Colonic mucosa (tissue), 4 donors: ENCODE measurements at regions not wholly inside any gene's neighbourhood (a gene's known extent, or its start where the extent isn't known, plus 50 kb on each side); places are given as distances from the start of the nearest gene placed in this dataset.

Experiments
- DNase-seq: peaks from one replicate; pipeline ENCODE4 v3.0.0-alpha.2; 2020
- H3K27ac ChIP-seq: fragments of 200-600 bp; one replicate; pipeline ENCODE4 v1.8.0; 2021
- H3K27me3 ChIP-seq: fragments of 200-600 bp; one replicate; pipeline ENCODE4 v1.8.0; 2021
- H3K36me3 ChIP-seq: fragments of 200-600 bp; one replicate; pipeline ENCODE4 v1.8.0; 2021
- H3K4me1 ChIP-seq: fragments of 200-600 bp; one replicate; pipeline ENCODE4 v1.8.0; 2021; ENCODE audit warnings: mild to moderate bottlenecking
- H3K4me3 ChIP-seq: fragments of 200-600 bp; one replicate; pipeline ENCODE4 v1.8.0; 2021
- H3K9ac ChIP-seq, 2 donors: one replicate each; pipeline ENCODE4 v1.7.0; 2013; ENCODE audit warnings: control low read depth in 2 of 2, low read depth in 2 of 2, low read length in 2 of 2
- H3K9me3 ChIP-seq: fragments of 200-600 bp; one replicate; pipeline ENCODE4 v1.8.0; 2021
- intact Hi-C: fragments of 100-400 bp; cut with DNase I; formaldehyde crosslinking; loops from one replicate; pipeline ENCODE4 v1.14.1; 2022
- TF ChIP-seq, protein P1 (sequence below): fragments of 200-600 bp; IDR thresholded peaks from one replicate; pipeline ENCODE4 v1.8.0; 2022; ENCODE audit warnings: antibody characterized with exemption, mild to moderate bottlenecking
- donor health status: healthy.
- donor health status: DM: no; HTN: no; CAD: no.
- donor health status: DM: no; HTN: no; CAD: no.

DNA sequence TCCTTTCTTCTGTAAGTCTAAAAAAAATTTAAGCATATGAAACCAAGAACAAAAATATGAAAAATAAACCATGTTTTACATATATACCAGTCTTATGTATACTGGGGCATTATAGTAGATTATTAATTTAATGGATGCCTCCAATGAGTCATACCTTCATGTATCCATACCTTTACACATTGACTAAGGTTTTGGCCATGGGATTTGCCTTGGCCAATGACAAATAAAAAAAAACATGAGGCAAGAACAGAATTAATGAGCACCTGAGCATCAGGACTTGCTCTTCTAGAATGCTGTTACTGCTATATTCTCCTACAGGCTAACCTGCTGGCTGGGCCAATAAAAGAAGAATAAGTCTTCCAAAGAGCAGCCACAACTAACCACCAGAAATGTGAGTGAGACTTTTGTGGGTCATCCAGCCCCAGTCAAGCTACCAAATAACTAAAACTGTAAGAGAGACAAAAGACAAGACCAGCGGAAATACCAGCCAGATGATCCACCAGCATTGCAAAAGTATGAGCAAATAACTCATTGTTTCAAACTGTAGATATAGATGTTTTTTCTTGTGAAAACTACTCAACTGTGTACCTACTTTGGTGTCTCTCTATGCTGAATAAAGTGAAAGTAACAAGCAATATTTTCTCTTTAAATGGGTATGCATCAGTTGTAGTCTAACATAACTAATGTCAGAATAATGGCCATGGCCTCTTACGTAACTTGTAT lies 749.6 kb upstream of the VRK2 start:
- H3K9me3 ChIP-seq = no peaks in the 10 kb centered on the region
- no peaks in the 10 kb centered on the region for H3K4me1 ChIP-seq
- H3K9ac ChIP-seq = no peak overlapping the region
- TF ChIP-seq, protein P1, sequence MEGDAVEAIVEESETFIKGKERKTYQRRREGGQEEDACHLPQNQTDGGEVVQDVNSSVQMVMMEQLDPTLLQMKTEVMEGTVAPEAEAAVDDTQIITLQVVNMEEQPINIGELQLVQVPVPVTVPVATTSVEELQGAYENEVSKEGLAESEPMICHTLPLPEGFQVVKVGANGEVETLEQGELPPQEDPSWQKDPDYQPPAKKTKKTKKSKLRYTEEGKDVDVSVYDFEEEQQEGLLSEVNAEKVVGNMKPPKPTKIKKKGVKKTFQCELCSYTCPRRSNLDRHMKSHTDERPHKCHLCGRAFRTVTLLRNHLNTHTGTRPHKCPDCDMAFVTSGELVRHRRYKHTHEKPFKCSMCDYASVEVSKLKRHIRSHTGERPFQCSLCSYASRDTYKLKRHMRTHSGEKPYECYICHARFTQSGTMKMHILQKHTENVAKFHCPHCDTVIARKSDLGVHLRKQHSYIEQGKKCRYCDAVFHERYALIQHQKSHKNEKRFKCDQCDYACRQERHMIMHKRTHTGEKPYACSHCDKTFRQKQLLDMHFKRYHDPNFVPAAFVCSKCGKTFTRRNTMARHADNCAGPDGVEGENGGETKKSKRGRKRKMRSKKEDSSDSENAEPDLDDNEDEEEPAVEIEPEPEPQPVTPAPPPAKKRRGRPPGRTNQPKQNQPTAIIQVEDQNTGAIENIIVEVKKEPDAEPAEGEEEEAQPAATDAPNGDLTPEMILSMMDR = no peak
- no peaks in the 10 kb centered on the region for H3K36me3 ChIP-seq
- intact Hi-C loops = no loop called here
- no peak overlapping the region for H3K27ac ChIP-seq
- no peak for DNase-seq
- no peak overlapping the region for H3K4me3 ChIP-seq
- no peaks in the 10 kb centered on the region for H3K27me3 ChIP-seq

DNA sequence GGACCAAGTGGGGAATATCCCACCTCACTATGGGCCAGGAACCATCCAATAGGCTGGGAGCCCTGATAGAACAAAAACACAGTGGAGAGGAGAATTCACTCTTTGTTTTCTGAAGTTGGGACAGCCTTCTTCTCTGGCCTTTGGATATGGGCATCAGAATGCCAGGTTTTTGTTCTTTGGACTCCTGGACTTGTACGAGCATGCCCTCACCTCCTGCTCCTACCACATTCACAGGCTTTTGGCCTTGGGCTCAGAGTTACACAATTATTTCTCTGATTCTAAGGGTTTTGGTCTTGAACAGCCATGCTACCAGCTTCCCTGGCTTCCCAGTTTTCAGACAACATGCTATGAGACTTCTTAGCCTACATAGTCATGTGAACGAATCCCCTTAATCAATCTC lies 732.9 kb upstream of the VRK2 start:
- intact Hi-C loops = no loop called here

DNA sequence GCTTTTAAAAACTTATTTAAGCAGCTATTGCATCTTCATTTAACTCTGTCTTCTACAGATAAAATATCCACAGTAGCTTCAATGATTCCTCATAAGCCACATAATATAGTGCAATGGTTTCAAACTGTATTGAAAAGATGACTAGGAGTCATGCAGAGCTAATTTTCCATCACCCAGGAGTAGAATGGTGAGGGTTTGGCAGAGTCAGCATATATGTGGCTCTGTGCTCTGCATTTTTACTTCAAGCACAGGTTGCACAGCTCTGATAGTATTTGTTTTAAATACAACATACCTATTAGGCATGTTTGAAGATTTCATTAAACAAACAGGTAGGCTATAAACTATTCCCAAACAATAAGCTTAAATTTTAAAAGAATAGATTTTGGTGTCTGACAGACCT lies 731.9 kb upstream of the VRK2 start:
- Histone ChIP-seq H3K9ac (no peak overlapping the region), H3K27ac (no peak overlapping the region), H3K4me1 (no peaks in the 10 kb centered on the region), H3K9me3 (no peaks in the 10 kb centered on the region), H3K27me3 (no peaks in the 10 kb centered on the region), H3K4me3 (no peak overlapping the region), H3K36me3 (no peaks in the 10 kb centered on the region)
- intact Hi-C loops = no loop called here
- TF ChIP-seq, protein P1 = no peak
- no peak for DNase-seq

More for the DNA sequence above, 732.9 kb upstream of the VRK2 start:
- H3K4me1 ChIP-seq = no peaks in the 10 kb centered on the region
- H3K9ac ChIP-seq = no peak overlapping the region
- H3K27me3 ChIP-seq = no peaks in the 10 kb centered on the region
- no peak overlapping the region for H3K27ac ChIP-seq
- DNase-seq = no peak
- no peaks in the 10 kb centered on the region for H3K36me3 ChIP-seq
- H3K4me3 ChIP-seq = no peak overlapping the region
- H3K9me3 ChIP-seq = no peaks in the 10 kb centered on the region
- TF ChIP-seq, protein P1 = no peak

DNA sequence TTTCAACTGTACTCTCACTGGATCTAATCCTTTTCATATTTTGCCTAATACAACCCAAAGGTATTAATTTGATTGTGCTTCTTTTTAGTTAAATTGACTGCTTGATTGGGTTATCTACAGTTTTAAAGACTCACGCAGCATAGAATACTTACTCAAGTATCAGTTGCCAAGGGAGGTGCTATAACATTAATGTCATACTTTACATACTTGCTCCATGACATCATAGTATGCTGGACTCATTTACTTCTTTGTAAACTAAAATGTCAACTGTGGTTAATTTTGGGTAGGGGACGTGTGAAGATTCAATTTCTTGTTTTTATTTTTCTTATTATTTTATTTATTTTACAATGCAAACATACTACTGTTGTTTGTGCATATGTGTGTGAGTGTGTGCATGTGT lies 716.2 kb upstream of the VRK2 start:
- H3K27me3 ChIP-seq = no peaks in the 10 kb centered on the region
- DNase-seq = no peak
- H3K27ac ChIP-seq = no peak overlapping the region
- H3K36me3 ChIP-seq = no peaks in the 10 kb centered on the region
- no peak overlapping the region for H3K9ac ChIP-seq
- TF ChIP-seq, protein P1 = no peak
- H3K9me3 ChIP-seq = no peaks in the 10 kb centered on the region
- no peaks in the 10 kb centered on the region for H3K4me1 ChIP-seq
- H3K4me3 ChIP-seq = no peak overlapping the region
- intact Hi-C loops = no loop called here

DNA sequence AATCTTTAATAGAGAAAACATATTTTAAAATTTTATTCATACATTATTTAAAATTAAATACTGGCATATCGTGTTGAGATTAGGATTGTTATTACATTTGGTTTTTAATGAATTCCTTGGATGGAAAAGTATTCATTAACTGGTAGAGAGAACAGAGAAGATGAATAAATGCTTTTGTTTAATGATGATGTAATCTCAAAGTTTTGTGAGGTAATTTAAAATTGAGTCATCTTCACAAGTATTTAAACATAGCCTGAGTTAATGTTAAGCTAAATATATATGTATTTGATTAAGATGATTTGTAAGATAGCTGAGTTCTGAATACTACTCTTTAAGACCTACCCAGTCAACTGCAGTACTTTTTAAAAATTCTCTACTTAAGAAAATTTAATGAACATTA lies 713.4 kb upstream of the VRK2 start:
- no peaks in the 10 kb centered on the region for H3K4me1 ChIP-seq
- H3K27ac ChIP-seq = no peak overlapping the region
- no peak for DNase-seq
- H3K27me3 ChIP-seq = no peaks in the 10 kb centered on the region
- H3K4me3 ChIP-seq = no peak overlapping the region
- no peaks in the 10 kb centered on the region for H3K36me3 ChIP-seq
- no peak overlapping the region for H3K9ac ChIP-seq
- intact Hi-C loops = no loop called here
- TF ChIP-seq, protein P1 = no peak
- no peaks in the 10 kb centered on the region for H3K9me3 ChIP-seq
